Activated CD8-positive, alpha-beta memory T cell treated with anti-CD3 and anti-CD28 coated beads for 36 hours (primary cell): ENCODE measurements at regions not wholly inside any gene's neighbourhood (a gene's known extent, or its start where the extent isn't known, plus 50 kb on each side); places are given as distances from the start of the nearest gene placed in this dataset.

Experiments
- CTCF ChIA-PET: fragments of 350-600 bp; sonication (Branson Sonifier 250); formaldehyde crosslinking; loops from one replicate; lab custom pipeline; 2021; ENCODE audit warnings: antibody characterized with exemption; lab: Charles Lee
- POLR2A ChIA-PET: fragments of 350-600 bp; sonication (Branson Sonifier 250); formaldehyde crosslinking; loops from one replicate; lab custom pipeline; 2021; ENCODE audit warnings: antibody characterized with exemption; lab: Charles Lee

DNA sequence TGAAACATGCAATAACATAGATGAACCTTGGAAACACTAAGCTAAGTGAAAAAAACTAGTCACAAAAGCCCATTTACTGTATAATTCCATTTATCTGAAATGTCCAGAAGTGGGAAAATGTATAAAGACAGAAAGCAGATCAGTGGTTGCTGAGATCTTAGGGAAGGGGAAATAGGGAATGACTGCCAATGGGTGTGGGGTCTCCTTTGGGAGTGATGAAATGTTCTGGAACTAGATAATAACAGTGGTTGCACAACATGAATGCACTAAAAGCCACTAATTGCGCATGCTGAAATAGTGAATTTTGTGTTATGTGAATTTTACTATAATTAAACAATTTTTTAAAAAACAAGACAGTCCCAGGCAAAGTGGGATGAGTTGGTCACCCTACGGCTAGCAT is 472.8 kb downstream of the CCDC171 start:
- CTCF ChIA-PET, result no interaction called here
- POLR2A ChIA-PET, result no interaction called here

DNA sequence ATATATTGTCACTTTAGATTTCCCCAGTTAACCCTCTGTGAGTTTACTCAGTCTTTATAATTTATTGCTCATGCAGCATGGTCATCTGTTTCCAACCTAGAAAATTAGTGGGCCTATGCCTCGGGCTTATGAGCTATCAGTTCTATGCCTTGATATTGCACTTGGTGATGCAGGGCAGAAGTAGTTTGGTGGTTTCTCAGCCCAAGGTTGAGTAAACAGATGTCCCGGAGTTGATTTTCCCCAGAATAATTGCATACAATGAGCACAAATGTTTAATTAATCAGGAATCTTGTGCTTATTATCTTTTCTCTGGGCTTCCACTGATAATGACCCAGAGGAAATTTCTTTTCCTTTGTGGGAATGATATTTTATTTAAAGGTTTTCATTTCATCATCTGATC is 474.0 kb downstream of the CCDC171 start:
- POLR2A ChIA-PET, result no interaction called here
- CTCF ChIA-PET, result no interaction called here

DNA sequence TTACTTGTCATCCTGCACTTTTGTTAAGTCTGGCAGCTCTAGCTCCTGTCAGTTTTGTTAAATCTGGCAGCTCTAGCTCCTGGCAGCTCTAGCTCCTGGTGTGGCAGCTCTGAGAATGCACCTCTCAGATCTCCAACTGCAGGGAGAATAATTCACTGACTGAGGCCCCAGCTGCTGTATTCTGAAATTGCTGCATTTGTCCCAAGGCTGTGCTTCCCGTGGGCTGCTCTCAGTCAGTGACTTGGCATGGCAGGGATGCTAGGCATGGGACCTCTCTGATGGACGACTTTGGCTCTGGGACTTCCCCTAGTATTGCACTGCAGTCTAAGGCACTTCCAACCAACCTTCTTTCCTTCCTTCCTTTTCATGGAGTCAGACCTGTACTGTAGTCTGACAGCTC is 475.7 kb downstream of the CCDC171 start:
- CTCF ChIA-PET, result no interaction called here

DNA sequence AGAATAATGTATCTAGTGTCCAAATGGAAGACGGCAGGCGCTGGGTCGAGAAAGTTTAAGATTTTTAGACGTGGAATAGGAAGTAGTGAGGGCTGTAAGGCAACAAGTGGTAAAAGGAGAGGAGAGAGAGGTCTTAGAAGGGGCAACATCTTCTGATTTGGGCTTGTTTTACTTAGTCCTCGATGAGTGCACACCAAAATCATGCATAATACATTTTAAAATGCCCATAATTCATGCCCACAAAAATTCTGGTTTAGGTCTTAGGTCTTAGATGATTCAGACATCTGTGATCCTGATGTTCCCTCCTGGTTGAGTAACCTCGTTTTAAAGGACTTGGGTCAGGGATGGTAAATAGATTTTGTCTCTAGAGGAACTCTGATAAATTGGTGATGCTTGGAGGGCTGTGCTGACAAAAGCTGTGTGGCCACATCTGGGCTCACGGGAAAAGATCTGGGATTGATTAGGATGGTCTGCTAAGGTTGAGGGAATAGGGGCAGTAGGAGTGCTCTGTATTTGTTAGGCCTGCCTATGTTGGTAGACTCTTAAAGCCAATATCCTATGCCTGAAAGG is 476.3 kb downstream of the CCDC171 start:
- CTCF ChIA-PET, result no interaction called here
- POLR2A ChIA-PET, result no interaction called here

More for the DNA sequence above, 475.7 kb downstream of the CCDC171 start:
- POLR2A ChIA-PET, result no interaction called here

DNA sequence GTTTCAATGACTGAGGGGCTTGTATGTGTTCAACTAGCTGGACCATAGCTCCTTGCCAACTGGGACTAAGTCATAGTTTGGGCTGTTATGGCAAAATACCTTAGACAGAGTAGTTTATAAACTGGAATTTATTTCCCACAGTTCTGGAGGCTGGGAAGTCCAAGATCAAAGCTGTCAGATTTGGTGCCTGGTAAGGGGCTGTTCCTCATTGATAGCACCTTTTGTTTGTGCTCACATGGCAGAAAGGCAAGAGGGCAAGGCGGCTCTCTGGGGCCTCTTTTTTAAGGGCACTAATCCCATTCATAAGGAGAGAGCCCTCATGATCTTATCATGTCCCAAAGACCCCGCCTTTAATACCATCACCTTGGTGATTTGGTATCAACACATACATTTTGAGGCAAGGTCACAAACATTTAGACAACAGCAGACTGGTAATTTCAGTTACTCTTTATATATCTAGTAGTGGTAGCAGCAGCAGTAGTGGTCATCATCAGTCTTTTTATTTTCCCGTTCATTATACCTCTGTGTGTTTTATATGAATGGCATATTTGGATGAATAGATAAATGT is 477.0 kb downstream of the CCDC171 start:
- ChIA-PET CTCF (no interaction called here), POLR2A (no interaction called here)

DNA sequence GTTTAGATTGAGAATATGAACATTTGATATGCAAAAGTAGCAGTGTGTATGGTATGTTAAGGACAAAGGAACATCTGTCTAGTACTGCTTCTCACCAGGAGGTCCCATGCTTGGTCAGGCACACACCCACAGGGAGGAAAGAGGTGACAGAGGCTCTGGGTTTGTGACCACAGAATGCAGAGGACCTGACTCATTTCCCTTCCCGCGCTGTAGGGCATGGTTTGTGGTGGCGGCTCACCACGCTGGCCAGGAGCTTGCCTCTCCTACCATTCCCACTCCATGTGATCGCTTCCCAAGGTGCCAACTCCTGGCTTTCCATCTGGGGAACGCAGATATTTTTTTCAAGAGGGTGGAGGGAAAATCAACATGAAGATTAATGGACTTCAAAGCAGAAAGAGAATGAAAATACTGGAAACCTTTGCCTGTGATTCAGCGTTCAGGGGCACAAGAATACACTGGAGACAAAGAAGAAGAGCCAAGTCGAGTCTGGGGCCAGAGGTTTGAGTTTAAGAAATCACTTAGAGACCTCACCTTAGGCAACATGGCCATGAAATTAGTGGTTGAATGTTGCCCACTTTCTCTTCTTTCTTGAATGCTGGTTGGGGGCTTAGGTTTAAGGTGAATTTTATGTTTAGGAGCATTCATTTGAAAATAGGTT is 477.8 kb downstream of the CCDC171 start:
- POLR2A ChIA-PET, result no interaction called here
- CTCF ChIA-PET, result no interaction called here

DNA sequence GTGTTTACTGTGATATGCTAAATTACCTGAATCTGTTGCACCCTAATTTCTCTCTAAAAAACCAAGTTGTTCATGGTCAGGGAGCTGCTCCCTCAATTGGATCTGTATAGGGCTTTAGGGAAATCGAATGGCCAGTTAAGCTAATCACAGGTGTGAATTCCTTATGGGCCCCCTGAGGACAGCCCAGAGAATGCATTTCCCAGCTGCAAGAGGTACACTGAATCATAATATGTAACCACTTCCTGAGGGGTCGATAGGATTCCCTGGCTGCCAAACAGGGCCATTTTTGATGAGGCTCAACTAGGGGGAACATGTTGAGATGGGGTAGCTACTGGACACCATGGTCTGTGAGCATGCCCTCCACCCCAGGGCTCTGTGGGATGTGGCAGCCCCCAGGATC is 478.6 kb downstream of the CCDC171 start:
- ChIA-PET POLR2A (no interaction called here), CTCF (no interaction called here)

DNA sequence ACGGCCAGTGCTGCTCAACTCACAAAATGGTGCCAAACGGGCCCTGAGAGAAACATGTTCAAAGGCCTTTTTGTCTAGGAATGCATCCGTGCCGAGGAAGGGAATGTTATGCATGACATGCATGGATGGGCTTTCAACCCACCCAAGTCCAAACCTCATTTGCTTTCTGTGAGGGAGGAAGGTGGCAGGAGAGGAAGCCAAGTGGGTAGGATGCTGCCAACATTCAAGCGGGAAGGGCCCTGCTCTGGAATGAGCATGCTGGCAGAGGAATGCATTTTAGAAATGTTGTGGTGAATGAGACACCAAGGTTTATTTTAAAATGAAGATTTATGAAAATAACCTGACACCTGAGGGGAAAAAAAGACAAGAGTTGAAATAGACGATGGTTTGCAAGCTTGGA is 479.1 kb downstream of the CCDC171 start:
- POLR2A ChIA-PET, result no interaction called here
- CTCF ChIA-PET, result no interaction called here

DNA sequence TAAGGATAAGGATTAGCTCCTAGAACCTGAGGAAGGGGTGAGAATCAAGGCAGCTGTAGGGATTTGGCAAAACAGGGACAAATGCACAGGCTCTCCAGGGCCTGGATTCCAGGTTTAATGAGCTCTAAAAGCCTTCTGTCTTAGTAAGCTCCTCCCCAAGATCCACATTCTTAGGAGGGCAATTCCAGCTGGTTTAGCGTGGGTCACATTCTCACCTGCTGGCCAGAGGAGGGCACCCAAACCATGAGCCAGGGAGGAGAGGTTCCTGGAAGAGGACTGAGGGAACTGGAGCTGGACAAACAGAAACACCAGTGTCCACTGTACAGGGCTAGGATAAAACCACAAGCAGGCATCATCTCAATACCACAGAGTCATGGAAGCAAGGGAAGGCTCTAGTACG is 480.0 kb downstream of the CCDC171 start:
- POLR2A ChIA-PET, result no interaction called here

DNA sequence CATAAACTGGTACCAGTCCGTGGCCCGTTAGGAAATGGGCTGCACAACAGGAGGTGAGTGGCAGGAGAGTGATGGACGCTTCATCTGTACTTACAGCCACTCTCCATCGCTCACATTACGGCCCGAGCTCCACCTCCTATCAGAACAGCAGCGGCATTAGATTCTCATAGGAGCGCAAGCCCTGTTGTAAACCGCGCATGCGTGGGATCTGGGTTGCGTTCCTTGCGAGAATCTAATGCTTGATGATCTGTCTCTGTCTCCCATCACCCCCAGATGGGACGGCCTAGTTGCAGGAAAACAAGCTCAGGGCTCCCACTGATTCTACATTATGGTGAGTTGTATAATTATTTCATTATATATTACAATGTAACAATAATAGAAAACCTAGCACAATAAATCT is 480.4 kb downstream of the CCDC171 start:
- ChIA-PET POLR2A (no interaction called here), CTCF (no interaction called here)

More for the DNA sequence above, 480.0 kb downstream of the CCDC171 start:
- CTCF ChIA-PET, result no interaction called here

DNA sequence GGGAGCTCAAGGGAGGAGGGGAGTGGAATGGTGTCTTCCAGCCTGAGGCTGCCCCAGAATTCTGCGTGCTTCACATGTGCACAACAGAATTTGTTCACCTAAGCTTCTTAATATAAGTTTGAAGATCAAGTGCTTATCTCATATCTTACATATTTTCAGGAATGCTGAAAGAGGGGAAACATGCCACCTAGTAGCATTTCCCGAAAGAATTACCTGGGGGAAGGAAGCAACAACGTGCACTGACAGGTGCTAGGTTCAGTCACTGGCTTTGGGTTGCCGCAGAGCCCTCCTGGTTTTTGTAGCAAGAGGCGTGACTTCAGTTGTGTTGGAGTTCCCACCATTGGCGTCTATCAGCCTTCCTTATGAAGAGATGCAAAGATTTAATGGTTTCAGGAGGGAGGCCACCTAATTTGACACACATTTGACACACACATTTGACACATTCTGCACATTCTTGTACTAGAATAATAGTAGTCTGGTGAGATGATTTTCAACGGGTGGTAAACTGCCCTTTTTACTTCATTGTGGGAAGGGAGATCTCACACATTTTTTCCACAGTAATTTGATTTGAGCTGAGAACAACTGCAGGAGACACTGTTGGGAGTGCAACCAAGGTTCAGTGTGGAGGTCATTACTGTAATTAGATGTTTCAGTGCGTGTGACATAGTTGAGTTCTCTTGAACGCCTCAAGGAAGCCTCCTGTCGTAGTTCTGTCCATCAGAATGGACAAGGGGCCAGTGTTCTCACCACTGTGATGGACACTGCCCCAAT is 481.3 kb downstream of the CCDC171 start:
- ChIA-PET CTCF (no interaction called here), POLR2A (no interaction called here)

DNA sequence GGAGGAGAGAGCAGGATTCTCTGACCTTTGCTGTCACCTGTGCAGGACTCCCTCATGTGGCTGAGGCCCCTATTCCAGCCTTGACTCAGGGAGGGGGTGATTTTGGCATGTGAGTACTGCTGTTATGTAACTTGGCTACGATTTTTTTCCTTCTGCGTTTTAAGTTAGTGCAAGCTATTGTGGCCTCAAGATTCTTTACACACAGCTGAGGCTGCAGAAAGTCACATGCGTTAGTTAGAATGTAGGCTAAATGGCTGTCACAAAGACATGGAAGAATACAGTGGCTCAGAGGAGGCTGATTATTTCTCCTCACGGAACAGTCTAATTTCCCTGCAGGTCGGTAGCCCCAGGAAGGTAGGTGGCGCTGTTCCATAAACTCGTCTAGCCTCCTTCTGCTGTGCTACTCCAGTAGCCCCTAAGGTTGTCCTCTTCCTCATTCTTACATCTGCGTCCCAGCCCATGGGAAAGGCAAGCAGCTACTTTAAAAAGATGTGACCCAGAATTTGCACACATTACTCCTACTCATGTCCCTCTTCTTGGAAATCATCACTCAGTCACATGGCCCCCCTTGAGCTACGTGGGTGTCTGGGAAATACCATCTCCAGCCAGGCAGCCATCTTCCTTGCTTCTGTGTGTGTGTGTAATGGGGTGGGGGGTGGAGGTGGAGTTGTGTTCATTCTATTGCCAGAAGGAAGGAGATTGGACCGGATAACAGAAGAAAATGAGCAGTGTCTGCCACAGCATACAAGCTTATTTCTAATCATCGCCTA is 486.6 kb downstream of the CCDC171 start:
- POLR2A ChIA-PET, result no interaction called here
- CTCF ChIA-PET, result interaction anchor here (0.7 kb wide), 1 partner anchor 284 kb away, joined by 3 read pairs; no protein-coding TSS in a partner anchor

DNA sequence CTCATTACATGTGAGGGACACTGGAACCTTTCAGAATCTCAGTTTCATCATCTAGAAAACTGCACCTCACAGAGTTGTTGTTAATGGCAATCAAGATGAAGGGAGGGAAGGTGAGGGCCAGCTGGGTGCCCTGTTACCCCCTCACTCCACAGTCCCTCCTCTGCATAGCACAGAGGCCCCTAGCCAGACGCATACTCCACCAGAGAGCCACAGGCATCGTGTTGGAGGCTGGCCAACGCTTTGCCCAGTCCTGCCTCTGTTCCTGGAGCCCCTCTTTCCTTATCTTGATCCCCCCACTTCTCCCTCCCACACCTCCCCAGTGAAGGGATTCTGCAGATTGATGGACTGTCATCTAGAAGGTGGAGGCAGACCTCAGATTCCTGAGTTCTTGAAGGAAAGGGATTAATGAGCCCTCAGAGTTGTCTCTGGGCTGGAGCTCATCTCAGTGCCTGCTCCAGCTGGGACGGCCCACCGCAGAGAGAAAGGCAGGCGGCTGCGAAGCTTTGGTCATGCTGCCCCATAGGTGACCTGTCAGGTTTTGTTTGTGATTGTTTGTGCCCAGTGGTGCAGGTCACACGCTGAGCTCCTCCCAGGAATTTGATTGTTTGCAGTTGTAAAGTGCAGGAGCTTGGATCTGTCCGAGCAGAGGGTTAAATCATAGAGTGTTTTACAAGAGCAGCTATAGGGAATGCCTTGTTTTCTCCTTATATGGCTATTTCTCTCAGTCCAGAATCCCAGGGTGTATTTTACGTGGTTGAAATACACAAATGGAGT is 487.3 kb downstream of the CCDC171 start:
- CTCF ChIA-PET, result no interaction called here
- POLR2A ChIA-PET, result no interaction called here

DNA sequence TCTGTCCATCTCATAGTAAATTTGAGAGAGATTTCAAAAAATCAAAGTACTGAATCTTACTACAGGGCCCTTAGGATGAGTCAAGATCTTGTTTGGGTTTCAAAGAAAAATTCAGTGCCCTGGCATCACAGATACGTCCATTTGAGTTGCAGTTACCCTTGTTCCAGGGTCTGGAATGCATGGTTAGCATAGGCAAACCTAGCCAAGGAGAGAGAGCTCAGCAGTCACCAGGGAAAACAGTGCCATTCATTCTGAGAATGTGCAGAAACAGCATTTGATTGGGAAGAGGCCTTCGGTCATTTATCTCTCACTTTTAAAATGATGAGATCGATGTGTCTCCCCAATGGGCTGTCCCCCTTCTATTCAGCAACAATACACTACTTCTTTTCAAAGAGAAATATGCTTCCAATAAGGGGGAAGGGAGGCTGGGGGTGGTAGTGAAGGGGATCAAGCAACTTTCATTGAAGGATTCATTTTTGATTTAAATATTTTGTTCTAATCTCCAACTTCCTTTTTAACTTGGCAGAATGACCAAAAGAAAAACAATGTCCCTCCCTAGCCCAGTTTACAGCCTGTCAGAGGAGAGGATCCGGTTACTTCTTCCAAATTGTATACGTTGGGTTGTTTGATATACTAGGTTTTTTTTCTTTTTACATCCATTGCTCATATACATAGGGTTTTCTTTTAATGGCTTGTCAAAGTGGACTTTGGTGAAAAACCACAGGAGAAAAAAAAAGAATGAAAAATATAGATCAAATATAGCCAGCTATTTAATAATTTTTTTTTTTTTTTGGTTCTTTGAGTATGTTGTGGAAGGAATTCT is 491.1 kb downstream of the CCDC171 start:
- CTCF ChIA-PET, result no interaction called here
- POLR2A ChIA-PET, result no interaction called here

DNA sequence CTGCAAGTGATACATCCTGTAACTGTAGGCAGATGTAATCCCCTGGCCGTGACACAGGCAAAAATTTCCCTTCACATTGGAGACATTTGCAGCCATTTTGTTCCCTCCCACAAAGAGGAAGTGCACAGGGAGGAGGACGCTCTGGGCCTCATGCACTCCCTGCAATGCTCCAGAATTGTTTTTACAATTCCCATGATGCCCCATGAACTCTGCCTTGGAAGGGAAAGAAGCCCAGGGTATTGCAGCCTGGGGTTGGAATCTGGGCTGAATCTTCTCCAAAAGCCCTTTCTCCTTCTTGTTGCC is 491.7 kb downstream of the CCDC171 start:
- CTCF ChIA-PET, result no interaction called here
- POLR2A ChIA-PET, result no interaction called here

DNA sequence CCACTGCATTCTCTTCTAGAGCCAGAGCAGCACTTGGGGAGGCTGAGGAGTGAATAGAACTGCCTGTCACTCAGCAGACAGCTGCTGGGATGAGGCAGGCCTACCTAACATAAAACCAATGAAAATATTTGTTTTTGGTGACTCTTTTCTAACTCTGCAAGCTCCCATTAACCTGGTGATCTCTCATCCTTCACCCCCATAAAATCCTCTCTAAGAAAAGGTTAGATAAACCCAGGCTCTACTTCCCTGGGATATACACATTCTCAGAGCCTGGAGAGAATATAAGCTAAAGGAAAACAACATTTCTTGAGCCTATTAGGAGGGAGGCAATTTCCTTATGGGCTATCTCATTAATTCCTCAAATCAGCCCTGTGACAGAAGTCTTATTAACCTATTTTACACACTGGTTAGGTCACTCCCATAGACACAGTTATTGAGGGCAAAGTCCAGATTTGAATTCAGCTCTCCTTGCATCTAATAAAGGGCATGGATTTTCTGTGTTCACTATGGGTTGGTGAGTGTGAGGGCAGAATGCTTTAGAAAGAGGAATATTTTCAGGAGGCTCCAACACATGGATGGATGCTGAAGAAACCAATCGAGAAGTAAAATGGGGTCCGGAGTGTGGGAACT is 492.9 kb downstream of the CCDC171 start:
- CTCF ChIA-PET, result no interaction called here
- POLR2A ChIA-PET, result no interaction called here

DNA sequence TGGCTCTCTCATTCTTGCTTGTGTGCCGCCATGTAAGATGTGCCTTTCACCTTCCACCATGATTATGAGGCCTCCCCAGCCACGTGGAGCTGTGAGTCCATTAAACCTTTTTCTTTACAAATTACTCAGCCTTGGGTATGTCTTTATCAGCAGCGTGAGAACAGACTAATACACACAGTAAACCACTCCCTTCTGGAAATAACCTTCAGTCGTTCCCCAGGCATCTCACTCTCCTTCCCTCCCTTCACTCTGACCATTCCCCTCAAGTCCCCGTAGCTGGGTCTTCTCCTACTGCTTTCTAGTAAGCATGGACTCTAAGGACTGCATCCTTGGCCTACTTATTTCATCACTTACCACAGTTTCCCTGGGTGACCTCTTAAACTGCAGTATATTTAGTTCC is 493.9 kb downstream of the CCDC171 start:
- POLR2A ChIA-PET, result no interaction called here
- CTCF ChIA-PET, result no interaction called here

DNA sequence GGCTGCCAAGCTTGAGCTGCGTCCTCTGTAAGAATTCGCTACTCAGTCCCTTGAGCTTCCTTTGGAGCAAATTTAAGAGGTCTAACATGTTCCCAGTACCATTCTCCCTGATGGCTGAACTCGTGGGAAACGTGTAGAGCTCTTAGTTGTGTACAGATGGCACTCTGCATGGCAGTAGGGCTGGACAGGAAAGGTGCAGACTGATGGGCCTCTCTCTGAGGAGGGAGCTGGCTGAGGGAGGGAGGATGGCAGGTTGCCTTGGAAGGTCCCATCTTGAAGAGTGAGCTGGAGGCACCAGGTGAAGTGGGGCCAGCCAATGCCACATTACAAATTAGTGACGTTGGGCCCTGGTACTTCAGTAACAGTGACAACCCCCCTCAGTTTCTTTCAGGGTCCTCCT is 495.3 kb downstream of the CCDC171 start:
- ChIA-PET CTCF (no interaction called here), POLR2A (no interaction called here)
